ENCODE measurements at regions not wholly inside any gene's neighbourhood (a gene's known extent, or its start where the extent isn't known, plus 50 kb on each side); places are given as distances from the start of the nearest gene placed in this dataset.
A peak's percentile ranks its signal among the peaks of the same experiment; 100 is the strongest.
"Not testable (repeated sequence)": the region's sequence is repeated elsewhere in the genome, so short reads cannot be mapped to it uniquely, and the experiment has no call there.

DNA sequence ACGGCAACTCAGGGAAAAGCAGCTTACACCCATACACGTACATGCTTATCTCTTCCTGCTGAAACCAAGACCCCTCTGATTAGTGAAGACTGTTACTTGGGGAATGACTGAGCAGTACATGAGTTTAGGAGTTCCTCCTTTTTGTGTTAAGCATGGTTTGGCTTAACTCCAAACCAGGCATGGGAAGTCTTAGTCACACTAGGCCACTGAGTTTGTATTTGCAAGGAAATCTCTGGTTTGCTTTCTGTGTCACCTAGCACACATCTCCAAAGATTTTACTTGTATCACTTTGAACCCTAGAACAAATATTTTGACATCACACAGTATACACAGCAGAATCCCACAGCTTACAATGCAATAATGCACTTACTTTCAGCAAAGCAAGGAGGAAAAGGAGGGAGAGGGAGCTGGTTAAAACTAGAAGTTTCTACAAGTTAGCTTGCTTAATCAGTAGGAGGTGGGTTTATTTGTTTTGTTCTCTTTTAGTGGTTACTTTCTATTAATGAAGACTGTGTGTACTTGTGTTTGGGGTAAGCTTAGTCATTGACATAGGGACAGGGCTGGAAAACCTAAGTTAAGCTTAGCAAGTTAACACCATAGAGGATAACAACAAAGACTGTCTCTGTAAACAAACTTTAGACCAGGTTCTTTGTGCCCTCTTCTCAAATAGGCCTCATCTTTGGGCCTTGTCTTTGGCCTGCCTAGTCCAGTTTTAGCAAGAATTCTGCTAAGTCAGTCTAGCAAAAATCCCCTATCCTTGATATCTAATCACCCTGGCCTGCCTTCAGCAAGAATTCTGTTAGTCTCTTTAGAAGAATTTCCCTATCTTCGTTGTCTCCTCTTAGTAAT, 219.4 kb downstream of the MREG start:
- DNase-seq, result peak; percentile 97

DNA sequence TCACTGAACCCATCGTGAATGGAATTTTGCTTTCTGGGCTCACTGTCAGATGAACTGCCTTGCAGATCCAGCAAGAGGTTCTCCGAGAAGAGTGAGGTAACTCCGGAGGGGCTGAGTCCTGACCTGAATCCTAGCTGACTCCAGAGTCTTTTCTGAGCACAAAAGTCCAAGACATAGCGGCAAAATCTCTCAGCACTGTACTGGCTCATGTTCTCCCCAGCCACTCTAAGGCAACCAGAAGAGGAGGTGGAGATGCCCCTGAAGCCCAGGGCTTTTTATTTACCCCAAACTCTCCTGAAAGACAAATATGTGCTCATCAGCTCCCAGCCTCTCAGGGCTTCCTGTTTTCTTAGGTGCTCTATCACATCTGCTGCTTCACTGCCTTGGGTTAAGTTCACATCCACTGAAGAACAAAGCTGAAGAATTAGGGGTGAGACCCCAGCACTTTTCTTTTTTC, 221.8 kb downstream of the MREG start:
- DNase-seq, result peak; percentile 36

DNA sequence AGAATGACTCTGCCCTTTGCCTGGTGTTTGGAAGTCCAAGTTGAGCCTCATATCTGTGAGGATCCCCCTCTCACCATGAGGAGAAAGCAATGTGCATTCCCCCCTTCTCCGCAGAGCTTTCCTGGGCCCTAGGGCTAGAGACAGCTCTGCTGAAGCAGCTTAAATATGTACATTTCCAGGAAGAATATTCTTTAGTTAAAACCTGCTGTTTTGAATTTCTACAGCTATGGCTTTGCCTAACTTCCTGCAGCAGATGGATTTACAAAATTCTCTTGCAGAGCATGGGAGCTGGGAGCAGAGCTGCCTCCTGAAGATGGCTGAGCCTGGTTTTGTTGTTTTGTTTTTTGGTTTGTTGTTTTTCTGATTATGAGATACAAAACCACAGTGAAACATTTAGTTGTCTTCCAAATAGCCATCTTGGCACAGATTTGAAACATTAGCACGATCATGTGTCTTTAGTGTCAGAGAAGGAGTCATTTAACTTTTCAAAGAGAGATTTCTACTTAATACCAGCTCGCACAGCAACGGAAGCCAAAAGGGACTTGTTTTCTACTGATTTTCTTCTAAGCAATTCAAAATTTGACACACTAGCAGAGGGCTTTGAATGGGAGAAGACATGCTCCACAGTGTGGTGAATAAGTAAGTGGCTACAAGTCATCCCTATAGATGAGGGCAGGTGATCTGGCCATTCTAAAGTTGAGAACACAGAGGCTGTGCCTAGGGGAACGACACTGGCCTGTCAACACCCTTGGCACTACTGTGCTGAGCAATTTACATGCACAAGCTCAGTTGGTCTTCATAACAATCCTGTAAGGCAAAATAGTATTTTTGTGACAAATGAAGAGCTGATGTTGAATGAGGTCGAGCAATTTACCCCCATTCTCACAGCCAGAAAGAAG, 222.6 kb downstream of the MREG start:
- DNase-seq, result peak; percentile 8

DNA sequence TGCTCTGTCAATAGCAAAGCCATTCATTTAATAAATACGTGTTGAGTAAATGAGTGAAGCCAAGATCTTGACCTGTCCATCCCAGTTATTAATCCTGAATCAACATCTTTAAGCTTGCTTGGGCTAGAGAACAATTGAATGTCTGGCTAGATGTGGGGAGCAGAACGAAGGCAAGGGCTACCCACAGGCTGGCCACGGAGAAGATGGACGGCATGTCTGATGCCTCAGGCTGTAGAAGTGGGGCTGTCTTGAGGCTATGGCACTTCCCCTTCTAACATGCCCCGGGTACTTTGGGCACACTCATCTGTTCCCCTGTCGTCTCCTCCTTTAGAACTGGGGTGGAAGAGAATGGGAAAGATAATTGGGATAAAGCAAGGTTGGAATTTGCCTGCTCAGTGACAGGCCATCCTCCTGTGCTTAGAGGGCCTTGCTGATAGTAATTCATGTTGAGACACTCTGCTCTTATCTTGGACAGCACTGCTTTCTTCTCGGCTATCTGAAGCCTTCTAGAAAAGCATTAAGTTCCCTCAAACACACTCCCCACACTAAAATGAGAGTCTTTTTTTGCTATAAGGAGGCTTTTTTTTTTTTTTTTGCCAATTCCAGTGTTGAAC, 225.7 kb downstream of the MREG start:
- DNase-seq, result peak; percentile 66

DNA sequence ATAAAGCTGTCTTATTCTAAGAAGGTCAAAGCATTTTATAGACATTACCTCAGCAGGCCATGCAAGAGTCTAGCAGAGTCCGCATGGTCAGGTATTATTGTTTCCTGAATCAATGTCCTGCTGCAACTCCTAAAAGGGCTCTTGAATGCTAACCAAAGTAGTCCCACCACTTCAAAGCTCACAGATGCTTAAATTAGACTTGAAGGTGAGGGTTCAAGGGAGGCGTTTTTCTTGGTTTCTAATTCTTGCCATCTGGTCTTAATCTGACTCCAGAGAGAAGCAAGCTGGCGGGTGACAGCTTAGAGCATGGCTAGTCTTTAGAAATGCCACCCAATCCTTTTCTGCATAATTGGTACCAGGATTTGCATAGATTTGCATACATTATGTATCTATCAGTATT, 226.3 kb downstream of the MREG start:
- no peak for DNase-seq

DNA sequence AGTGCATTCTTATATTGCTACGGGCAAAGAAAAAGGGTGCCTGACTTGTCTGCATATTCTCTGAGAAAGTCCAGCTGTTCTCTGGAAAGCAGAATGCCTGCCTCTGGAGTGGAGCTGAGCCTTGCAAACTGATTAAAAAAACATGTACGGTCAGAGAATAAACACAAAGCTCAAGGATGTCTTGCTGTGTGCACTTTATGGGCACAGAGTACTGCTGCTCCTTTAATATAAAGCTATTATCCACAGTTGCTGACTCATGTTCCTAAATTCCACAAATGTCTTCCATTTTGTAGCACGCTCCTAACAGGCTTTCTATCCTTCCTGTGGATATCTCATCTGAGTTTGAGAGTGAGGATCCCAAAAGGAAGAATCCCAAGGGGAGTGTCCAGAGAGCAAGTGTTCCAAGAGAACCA, 229.0 kb downstream of the MREG start:
- DNase-seq, result no peak

GRCh38 chr2:215783640-215784039, 229.7 kb downstream of the MREG start:
- not testable (repeated sequence) for DNase-seq

- no peak for DNase-seq
These were observed 230.4 kb downstream of the MREG start for GRCh38 chr2:215782965-215783364.

- DNase-seq, result no peak
These were observed 231.1 kb downstream of the MREG start for GRCh38 chr2:215782295-215782694.

- DNase-seq, result no peak
These were observed 232.3 kb downstream of the MREG start for GRCh38 chr2:215780907-215781685.

GRCh38 chr2:215780313-215780712, 233.0 kb downstream of the MREG start:
- no peak for DNase-seq

DNA sequence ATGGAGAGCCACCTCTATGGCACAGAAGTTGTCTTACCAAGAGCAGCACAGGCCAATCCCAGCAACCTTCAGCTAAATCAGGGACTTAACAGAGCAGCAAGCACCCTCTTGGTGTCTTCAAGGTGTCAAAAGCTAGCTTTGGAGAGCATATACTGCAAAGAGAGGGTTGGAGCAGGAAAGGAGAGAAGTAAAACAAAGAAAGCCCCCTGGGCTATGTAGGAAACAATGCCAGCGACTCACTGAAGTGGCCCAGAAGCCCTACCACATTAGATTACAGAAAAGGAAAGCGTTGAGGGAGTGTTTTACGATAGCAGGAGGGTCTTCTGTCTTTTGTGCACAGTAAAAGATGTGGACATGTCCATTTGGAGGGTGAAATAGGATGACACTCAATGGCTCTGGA, 233.4 kb downstream of the MREG start:
- no peak for DNase-seq

DNA sequence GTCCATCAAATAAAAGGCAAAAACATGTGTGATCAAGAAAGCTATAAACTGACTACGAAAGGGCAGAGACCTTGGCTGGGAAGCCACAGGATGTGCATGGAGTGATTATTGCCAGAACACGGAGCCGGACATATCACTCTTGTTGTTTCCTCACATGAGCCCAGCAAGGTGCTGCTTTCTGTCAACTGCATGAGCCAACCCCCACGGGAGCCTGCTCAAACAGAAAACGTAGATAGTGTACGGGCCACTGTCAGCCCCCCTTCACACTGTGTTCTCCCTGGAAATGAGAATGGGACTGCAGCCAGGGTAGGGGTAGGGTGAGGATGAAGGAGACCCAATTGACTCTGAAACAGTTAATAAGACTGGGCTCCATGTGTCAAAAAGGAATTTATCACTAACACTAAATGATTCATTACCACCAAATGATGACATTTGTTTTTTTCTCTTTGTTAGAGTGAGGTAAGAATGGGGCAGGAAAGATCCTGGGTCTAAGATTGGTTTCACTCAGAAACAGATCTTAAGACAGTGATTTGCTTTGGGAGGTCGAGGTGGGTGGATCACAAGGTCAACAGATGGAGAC, 235.8 kb downstream of the MREG start:
- no peak for DNase-seq

GRCh38 chr2:215775106-215775505, 238.2 kb downstream of the MREG start:
- no peak for DNase-seq

GRCh38 chr2:215773728-215774127, 239.6 kb downstream of the MREG start:
- peak; percentile 30 for DNase-seq

DNA sequence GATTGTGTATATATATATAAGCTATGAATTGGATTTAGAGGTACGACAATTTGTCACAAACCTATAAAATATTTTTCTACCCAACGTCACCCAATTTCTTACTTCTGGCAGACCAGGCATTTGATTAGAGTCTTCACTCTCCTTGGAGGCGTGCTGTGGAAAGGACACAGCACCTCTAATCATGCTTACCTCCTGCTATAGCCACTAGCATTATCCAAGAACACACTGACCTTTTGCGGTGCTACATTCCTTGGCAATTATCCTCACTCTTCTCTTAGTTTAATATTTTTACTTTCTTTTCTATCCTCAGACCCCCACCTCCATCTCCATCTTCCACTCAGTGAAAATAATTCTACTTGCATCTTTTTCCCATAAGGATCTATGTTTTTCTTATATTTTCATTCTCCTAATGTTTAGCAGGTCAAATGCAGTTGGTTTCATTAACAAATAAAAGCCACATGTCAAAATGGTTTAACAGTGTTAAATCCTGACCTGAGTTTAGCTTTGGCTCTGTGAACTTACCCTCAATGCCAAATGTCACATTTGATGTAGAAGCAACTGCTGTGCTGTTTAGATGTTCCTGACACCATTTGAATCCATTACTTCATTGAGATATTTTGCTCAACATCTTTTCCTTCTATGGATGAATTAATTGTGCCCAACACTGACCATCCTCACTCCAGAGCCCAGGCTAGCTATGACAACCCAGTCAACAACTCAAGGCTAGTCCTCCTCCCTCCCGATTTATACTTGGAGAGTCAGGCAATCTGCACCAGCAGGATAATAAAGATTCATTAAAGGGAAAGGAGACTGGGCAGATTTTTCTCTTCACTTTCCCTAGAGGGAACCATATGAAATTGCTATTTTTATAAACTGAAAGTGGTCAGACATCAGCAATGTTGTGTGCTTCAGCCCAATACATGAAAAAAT, 240.5 kb downstream of the MREG start:
- DNase-seq, result no peak

DNA sequence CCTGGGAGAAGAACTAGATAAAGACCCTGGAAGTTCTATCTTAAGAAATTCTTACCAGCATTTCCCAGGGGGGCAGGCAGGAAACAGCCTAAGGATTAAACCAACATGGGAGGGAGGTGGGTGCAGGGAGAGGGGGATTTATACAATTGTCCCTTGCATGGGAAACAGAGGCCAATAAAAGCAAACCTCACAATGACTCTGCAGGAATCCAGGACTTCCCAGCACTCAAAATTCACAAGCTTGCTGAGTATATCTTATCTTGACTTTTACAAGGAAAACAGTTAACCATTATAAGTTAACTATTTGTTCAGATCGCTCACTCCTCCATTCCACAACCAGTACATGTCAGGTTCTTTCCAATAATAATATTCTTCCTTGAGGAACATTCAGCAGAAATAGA, 241.3 kb downstream of the MREG start:
- peak; percentile 60 for DNase-seq

- DNase-seq, result peak; percentile 19
These were observed 242.1 kb downstream of the MREG start for GRCh38 chr2:215771241-215771640.

- no peak for DNase-seq
These were observed 242.7 kb downstream of the MREG start for GRCh38 chr2:215770668-215771067.

DNA sequence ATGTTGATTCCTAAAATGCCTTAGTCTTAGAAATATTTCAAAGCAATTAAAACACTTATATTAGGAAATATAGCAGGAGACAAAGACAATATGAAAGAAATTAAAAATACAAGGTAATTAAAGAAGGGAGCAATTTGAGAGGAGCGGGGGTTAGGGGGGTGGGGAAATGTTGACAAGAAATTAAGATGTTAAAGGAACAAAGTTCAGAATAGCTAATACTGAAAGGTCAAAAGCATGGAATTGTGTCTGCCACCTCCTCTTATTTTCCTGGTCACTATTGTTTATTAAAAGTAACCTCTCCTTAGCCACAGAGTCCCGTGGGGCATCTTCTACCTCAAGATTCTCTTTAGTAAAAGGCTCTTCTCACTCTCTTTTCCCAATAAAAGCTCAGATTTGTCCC, 244.1 kb downstream of the MREG start:
- DNase-seq, result no peak

DNA sequence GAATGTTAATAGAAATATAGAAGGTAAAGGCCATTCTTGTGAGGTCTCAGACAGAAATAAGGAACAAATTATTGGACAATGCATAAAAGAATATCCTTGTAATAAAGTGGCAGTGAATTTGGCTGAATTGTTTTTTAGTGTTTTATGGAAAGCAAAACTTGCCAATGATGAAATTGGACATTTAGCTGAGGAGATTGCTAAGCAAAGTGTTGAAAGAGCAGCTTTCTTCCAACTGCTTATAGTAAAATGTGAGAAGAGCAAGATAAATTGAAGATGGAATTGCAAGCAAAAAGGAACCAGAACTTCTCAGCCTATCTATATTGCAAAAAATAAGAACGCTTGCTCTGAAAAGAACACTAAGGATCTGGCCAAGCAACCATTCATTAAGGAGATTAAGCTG, 245.7 kb downstream of the MREG start:
- no peak for DNase-seq
